Colonic mucosa (tissue), 4 donors: ENCODE measurements at regions not wholly inside any gene's neighbourhood (a gene's known extent, or its start where the extent isn't known, plus 50 kb on each side); places are given as distances from the start of the nearest gene placed in this dataset.
A peak's percentile ranks its signal among the peaks of the same experiment; 100 is the strongest.
"Not testable (repeated sequence)": the region's sequence is repeated elsewhere in the genome, so short reads cannot be mapped to it uniquely, and the experiment has no call there.

Experiments
- DNase-seq: peaks from one replicate; pipeline ENCODE4 v3.0.0-alpha.2; 2020
- H3K27ac ChIP-seq: fragments of 200-600 bp; one replicate; pipeline ENCODE4 v1.8.0; 2021
- H3K27me3 ChIP-seq: fragments of 200-600 bp; one replicate; pipeline ENCODE4 v1.8.0; 2021
- H3K36me3 ChIP-seq: fragments of 200-600 bp; one replicate; pipeline ENCODE4 v1.8.0; 2021
- H3K4me1 ChIP-seq: fragments of 200-600 bp; one replicate; pipeline ENCODE4 v1.8.0; 2021; ENCODE audit warnings: mild to moderate bottlenecking
- H3K4me3 ChIP-seq: fragments of 200-600 bp; one replicate; pipeline ENCODE4 v1.8.0; 2021
- H3K9ac ChIP-seq, 2 donors: one replicate each; pipeline ENCODE4 v1.7.0; 2013; ENCODE audit warnings: control low read depth in 2 of 2, low read depth in 2 of 2, low read length in 2 of 2
- H3K9me3 ChIP-seq: fragments of 200-600 bp; one replicate; pipeline ENCODE4 v1.8.0; 2021
- intact Hi-C: fragments of 100-400 bp; cut with DNase I; formaldehyde crosslinking; loops from one replicate; pipeline ENCODE4 v1.14.1; 2022
- TF ChIP-seq, protein P1 (sequence below): fragments of 200-600 bp; IDR thresholded peaks from one replicate; pipeline ENCODE4 v1.8.0; 2022; ENCODE audit warnings: antibody characterized with exemption, mild to moderate bottlenecking
- donor health status: healthy.
- donor health status: DM: no; HTN: no; CAD: no.
- donor health status: DM: no; HTN: no; CAD: no.

- H3K36me3 ChIP-seq, result no peaks in the 10 kb centered on the region
- intact Hi-C loops, result no loop called here
- no peak for DNase-seq
- no peaks in the 10 kb centered on the region for H3K9me3 ChIP-seq
- H3K9ac ChIP-seq, result no peak overlapping the region
- no peaks in the 10 kb centered on the region for H3K4me1 ChIP-seq
- H3K27me3 ChIP-seq, result no peaks in the 10 kb centered on the region
- TF ChIP-seq, protein P1, sequence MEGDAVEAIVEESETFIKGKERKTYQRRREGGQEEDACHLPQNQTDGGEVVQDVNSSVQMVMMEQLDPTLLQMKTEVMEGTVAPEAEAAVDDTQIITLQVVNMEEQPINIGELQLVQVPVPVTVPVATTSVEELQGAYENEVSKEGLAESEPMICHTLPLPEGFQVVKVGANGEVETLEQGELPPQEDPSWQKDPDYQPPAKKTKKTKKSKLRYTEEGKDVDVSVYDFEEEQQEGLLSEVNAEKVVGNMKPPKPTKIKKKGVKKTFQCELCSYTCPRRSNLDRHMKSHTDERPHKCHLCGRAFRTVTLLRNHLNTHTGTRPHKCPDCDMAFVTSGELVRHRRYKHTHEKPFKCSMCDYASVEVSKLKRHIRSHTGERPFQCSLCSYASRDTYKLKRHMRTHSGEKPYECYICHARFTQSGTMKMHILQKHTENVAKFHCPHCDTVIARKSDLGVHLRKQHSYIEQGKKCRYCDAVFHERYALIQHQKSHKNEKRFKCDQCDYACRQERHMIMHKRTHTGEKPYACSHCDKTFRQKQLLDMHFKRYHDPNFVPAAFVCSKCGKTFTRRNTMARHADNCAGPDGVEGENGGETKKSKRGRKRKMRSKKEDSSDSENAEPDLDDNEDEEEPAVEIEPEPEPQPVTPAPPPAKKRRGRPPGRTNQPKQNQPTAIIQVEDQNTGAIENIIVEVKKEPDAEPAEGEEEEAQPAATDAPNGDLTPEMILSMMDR, result no peak
- no peak overlapping the region for H3K27ac ChIP-seq
- H3K4me3 ChIP-seq, result no peak overlapping the region
Measured at GRCh38 chr1:185653615-185654014, 80.6 kb upstream of the HMCN1 start.

DNA sequence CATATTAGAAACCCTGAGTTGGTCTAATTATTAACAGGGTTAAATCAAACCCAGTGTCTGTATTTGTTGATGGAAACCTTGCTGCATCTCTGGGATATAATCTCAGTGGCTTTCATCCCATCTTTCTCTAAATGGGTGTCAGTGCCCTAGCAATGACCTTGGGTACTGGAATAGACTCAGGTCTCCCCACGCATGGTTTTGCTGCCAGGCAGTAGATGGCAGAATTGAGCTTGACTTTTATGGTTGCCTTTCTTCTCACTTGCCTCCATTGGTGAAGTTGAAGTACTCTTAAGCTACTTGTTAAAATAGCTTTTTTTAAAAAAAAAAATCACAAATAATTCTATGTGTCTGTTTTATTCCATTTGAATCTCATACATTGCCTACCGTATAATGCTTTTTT, 81.8 kb upstream of the HMCN1 start:
- TF ChIP-seq, protein P1, result no peak
- Histone ChIP-seq H3K27ac (no peak overlapping the region), H3K9ac (no peak overlapping the region), H3K4me3 (no peak overlapping the region), H3K4me1 (no peaks in the 10 kb centered on the region), H3K36me3 (no peaks in the 10 kb centered on the region), H3K9me3 (no peaks in the 10 kb centered on the region), H3K27me3 (no peaks in the 10 kb centered on the region)
- no peak for DNase-seq
- intact Hi-C loops, result no loop called here

DNA sequence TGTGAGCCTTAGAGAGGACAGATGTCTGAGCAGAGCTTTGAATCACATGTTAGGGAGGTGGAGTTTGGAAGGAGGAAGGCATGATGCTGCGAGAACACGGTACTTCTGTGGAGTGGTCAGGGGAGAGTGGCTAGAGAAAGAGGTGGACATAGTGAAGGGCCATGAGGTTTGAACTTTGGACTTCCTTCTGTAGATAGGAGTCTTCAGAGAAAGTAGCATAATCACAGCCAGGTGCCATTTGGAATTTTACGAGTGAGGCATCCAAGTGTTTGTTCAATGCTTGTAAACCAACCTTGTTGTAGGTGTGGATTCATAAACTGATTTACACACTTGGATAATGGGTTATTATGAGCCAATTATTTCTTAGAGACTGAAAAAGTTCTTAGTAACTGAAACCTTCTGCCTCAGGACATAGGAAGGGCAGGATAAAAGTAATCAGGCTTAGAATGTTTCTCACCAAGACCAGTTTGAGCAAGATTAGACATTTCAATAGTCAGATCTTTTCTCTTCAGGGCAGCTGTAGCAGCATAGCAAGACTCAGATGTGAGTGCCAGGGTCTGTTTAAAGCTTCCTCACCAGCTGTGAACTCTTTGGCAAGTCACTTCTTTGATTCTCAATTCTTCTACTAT, 83.5 kb upstream of the HMCN1 start:
- Histone ChIP-seq H3K27me3 (no peaks in the 10 kb centered on the region), H3K9me3 (no peaks in the 10 kb centered on the region), H3K9ac (peak overlapping the region in 1 of 2 donors; percentile 13), H3K4me1 (no peaks in the 10 kb centered on the region), H3K27ac (peak overlapping the region; percentile 68), H3K36me3 (no peaks in the 10 kb centered on the region), H3K4me3 (no peak overlapping the region)
- intact Hi-C loops, result no loop called here
- TF ChIP-seq, protein P1, result no peak
- DNase-seq, result peak; percentile 73

- H3K27ac ChIP-seq, result no peak overlapping the region
- TF ChIP-seq, protein P1, result no peak
- H3K4me3 ChIP-seq, result no peak overlapping the region
- no peak overlapping the region for H3K9ac ChIP-seq
- DNase-seq, result no peak
- intact Hi-C loops, result no loop called here
- H3K27me3 ChIP-seq, result no peaks in the 10 kb centered on the region
- no peaks in the 10 kb centered on the region for H3K4me1 ChIP-seq
- H3K9me3 ChIP-seq, result peaks cover 4% of the 10 kb centered on the region
- no peaks in the 10 kb centered on the region for H3K36me3 ChIP-seq
Measured at GRCh38 chr1:185648858-185649589, 85.2 kb upstream of the HMCN1 start.

- H3K4me3 ChIP-seq, H3K9ac ChIP-seq, DNase-seq, H3K9me3 ChIP-seq, H3K4me1 ChIP-seq, H3K36me3 ChIP-seq, H3K27me3 ChIP-seq, intact Hi-C loops: not testable (repeated sequence)
- peak overlapping the region; percentile 58 for H3K27ac ChIP-seq
Measured at GRCh38 chr1:185647597-185648267, 86.5 kb upstream of the HMCN1 start.
